ENCODE measurements at regions not wholly inside any gene's neighbourhood (a gene's known extent, or its start where the extent isn't known, plus 50 kb on each side); places are given as distances from the start of the nearest gene placed in this dataset.

GRCh38 chr4:100695039-100695654 lies 177.3 kb upstream of the EMCN start:
- no peak for TF ChIP-seq CTCF (conservative IDR thresholded peaks at IDR 0.05)
- H3K9ac ChIP-seq (ENCODE audit: extremely low read depth, low read length, poor library complexity, severe bottlenecking) = no peak overlapping the region
- H3K27ac ChIP-seq (ENCODE audit: low read depth, low read length) = no peak overlapping the region
- peaks cover 6% of the 10 kb centered on the region for H3K9me3 ChIP-seq (ENCODE audit: control insufficient read depth, low read length)
- no peak overlapping the region for H3K4me3 ChIP-seq (ENCODE audit: low read length)
- 79 to 92% methylated on average over 2 to 3 of the region's 3 CpGs for WGBS, 2 experiments (ENCODE audit: insufficient coverage in 1 of 2, insufficient read length in 1 of 2)
- Mint-ChIP-seq H3K27ac (no peak overlapping the region), H3K4me1 (peaks cover 22% of the 10 kb centered on the region), H3K27me3 (ENCODE audit: insufficient read depth) (no peaks in the 10 kb centered on the region), H3K9me3 (peaks cover 2% of the 10 kb centered on the region), H3K36me3 (ENCODE audit: low read depth) (no peaks in the 10 kb centered on the region), H3K4me3 (no peak overlapping the region)
- no peaks in the 10 kb centered on the region for H3K36me3 ChIP-seq (ENCODE audit: control insufficient read depth, insufficient read depth, low read length)
- peaks cover 9% of the 10 kb centered on the region for H3K4me1 ChIP-seq (ENCODE audit: control insufficient read depth, insufficient read depth, low read length)
- H3K27me3 ChIP-seq (ENCODE audit: control insufficient read depth, insufficient read depth, low read length, poor library complexity, severe bottlenecking) = no peaks in the 10 kb centered on the region
- DNase-seq = no peak

DNA sequence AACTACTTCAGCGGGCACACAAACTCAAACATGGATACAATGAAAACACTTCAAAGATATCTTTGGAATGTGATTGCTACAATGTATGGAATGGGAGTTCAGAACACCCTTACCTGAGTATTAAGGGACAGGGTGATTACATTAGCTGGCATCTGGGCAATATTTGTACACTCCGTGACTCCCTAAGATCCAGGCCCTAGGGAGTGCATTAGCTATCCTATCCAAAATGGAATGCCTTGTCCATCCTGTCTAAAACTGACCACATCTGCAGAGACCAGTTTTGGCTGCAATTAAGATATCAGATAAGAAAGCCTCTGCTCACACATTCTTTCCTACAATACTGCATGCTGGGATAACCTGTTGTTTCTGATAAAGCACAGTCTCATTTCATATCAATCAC lies 176.6 kb upstream of the EMCN start:
- peaks cover 2% of the 10 kb centered on the region for H3K9me3 Mint-ChIP-seq
- WGBS, 2 experiments (ENCODE audit: insufficient coverage in 1 of 2, insufficient read length in 1 of 2) = 94 to 100% methylated on average over 1 to 2 of the region's 2 CpGs
- H3K36me3 Mint-ChIP-seq (ENCODE audit: low read depth) = no peaks in the 10 kb centered on the region
- H3K4me3 ChIP-seq (ENCODE audit: low read length) = no peak overlapping the region
- no peaks in the 10 kb centered on the region for H3K27me3 Mint-ChIP-seq (ENCODE audit: insufficient read depth)
- peaks cover 22% of the 10 kb centered on the region for H3K4me1 Mint-ChIP-seq
- TF ChIP-seq CTCF (conservative IDR thresholded peaks at IDR 0.05) = no peak
- H3K9ac ChIP-seq (ENCODE audit: extremely low read depth, low read length, poor library complexity, severe bottlenecking) = no peak overlapping the region
- H3K27ac Mint-ChIP-seq = no peak overlapping the region
- no peak overlapping the region for H3K4me3 Mint-ChIP-seq
- peaks cover 9% of the 10 kb centered on the region for H3K4me1 ChIP-seq (ENCODE audit: control insufficient read depth, insufficient read depth, low read length)
- no peaks in the 10 kb centered on the region for H3K27me3 ChIP-seq (ENCODE audit: control insufficient read depth, insufficient read depth, low read length, poor library complexity, severe bottlenecking)
- H3K36me3 ChIP-seq (ENCODE audit: control insufficient read depth, insufficient read depth, low read length) = no peaks in the 10 kb centered on the region
- H3K27ac ChIP-seq (ENCODE audit: low read depth, low read length) = no peak overlapping the region
- no peak for DNase-seq
- peaks cover 6% of the 10 kb centered on the region for H3K9me3 ChIP-seq (ENCODE audit: control insufficient read depth, low read length)

DNA sequence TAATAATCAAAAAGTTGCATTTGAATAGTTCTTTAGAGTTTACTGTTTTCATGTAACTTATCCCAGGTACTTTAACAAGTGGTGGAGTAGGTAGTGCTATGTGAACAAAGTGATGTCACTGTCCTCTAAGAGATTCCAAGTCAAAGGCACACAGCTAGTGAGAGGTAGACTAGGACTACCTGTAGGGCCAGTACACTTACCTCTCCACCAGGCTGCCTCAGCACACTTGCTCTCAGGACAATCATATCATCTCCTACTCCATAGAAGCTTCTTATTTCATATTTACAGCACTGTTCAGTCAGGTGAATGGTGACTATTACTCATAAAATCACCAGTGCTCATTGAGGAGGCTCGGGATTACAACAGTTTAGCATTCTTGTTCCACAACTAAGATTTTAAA lies 173.0 kb upstream of the EMCN start:
- Histone ChIP-seq H3K27ac (ENCODE audit: low read depth, low read length) (no peak overlapping the region), H3K4me1 (ENCODE audit: control insufficient read depth, insufficient read depth, low read length) (peaks cover 6% of the 10 kb centered on the region), H3K36me3 (ENCODE audit: control insufficient read depth, insufficient read depth, low read length) (no peaks in the 10 kb centered on the region), H3K9ac (ENCODE audit: extremely low read depth, low read length, poor library complexity, severe bottlenecking) (no peak overlapping the region), H3K4me3 (ENCODE audit: low read length) (no peak overlapping the region), H3K9me3 (ENCODE audit: control insufficient read depth, low read length) (peaks cover 6% of the 10 kb centered on the region), H3K27me3 (ENCODE audit: control insufficient read depth, insufficient read depth, low read length, poor library complexity, severe bottlenecking) (no peaks in the 10 kb centered on the region)
- Mint-ChIP-seq H3K9me3 (peaks cover 2% of the 10 kb centered on the region), H3K4me3 (no peak overlapping the region), H3K4me1 (peaks cover 9% of the 10 kb centered on the region), H3K27me3 (ENCODE audit: insufficient read depth) (no peaks in the 10 kb centered on the region), H3K27ac (no peak overlapping the region), H3K36me3 (ENCODE audit: low read depth) (no peaks in the 10 kb centered on the region)
- WGBS, 2 experiments (ENCODE audit: insufficient coverage in 1 of 2, insufficient read length in 1 of 2) = 93 to 100% methylated on average over 1 of the region's 1 CpG
- no peak for DNase-seq
- TF ChIP-seq CTCF (conservative IDR thresholded peaks at IDR 0.05) = peak; percentile 59

All from endodermal cell (in vitro differentiated cells).